HEK293T (cell line): ENCODE measurements at regions not wholly inside any gene's neighbourhood (a gene's known extent, or its start where the extent isn't known, plus 50 kb on each side); places are given as distances from the start of the nearest gene placed in this dataset.

ENCODE experiments used
- ARNT ChIP-seq: fragments of 450-650 bp; IDR thresholded peaks from 2 replicates; pipeline ENCODE4 v1.6.1; 2017; ENCODE audit warnings: mild to moderate bottlenecking
- SP1 ChIP-seq: fragments of 450-650 bp; IDR thresholded peaks from 2 replicates; pipeline ENCODE4 v1.6.1; 2017

- no peak for TF ChIP-seq ARNT
- no peak for TF ChIP-seq SP1
Measured at GRCh38 chr6:8803181-8803760, 367.9 kb upstream of the SLC35B3 start.
